GM20431 (cell line): ENCODE measurements at regions not wholly inside any gene's neighbourhood (a gene's known extent, or its start where the extent isn't known, plus 50 kb on each side); places are given as distances from the start of the nearest gene placed in this dataset.
"Not testable (repeated sequence)": the region's sequence is repeated elsewhere in the genome, so short reads cannot be mapped to it uniquely, and the experiment has no call there.

Experiments used
- in situ Hi-C: fragments of 300-500 bp; cut with MseI, MboI; formaldehyde crosslinking; loops from one replicate; pipeline ENCODE4 v1.15.0; 2020; ENCODE audit warnings: low sequenced_read_pairs; ENCODE audit not compliant: unreplicated experiment

GRCh38 chr4:18795794-18796193, 774.2 kb upstream of the LCORL start:
- in situ Hi-C loops, result no loop called here

GRCh38 chr4:18777190-18777930, 755.8 kb upstream of the LCORL start:
- in situ Hi-C loops, result no loop called here

GRCh38 chr4:18767921-18768320, 746.4 kb upstream of the LCORL start:
- in situ Hi-C loops, result no loop called here

DNA sequence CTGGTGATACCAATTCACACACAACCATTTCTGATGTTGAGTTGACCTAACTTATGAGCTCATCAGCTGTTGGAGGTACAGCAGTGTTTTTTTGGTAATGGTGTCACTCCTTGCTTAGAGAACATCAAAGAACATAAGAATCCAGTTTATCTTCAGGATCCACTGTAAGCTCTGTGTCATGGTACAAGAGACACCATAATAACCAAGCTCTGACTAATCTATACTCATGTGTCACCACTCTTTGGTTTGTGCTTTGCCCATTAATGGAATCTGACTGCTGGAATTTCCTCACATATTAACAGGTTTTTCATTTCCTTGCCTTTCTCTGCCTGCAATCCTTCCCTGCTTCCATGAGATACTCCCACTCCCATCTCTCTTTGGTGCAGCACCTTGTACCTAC, 735.1 kb upstream of the LCORL start:
- in situ Hi-C loops, result no loop called here

GRCh38 chr4:18754180-18754579, 732.6 kb upstream of the LCORL start:
- in situ Hi-C loops, result no loop called here

DNA sequence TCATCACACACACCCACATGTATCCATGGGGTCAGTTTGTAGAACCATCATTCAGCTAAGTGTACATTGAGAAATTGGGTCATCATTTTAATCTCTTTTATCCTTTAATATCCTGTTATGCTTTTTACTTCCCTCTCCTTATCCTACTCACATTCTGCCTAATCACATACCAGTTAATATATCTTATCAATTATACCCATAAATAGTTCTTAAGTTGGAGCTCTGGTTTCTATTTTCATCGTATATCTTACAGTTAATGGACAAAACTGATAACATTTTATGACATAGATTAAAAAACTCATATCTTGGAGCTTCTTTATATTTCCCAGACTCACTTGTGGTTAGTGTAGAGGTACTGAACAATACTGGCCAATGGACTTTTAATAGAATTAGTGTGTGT, 729.5 kb upstream of the LCORL start:
- in situ Hi-C loops, result no loop called here

DNA sequence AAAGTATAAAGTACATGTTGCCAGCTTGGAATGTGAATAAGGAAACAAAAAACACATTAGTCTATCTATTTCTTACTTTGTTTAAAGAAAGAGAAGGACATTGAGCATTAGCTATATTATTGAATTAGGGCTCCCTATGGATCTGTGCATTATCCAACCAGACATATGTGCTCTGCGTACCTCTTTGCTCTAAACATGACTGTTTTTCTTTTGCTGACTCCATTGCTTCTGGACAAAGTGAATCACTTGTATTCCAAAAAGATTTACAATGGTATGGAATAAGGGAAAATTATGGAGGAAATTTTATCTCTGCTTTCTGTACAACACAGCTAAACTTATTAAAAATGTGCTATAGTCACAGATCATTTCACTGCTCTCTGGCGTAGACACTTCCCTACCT, 727.8 kb upstream of the LCORL start:
- in situ Hi-C loops, result no loop called here

- in situ Hi-C loops, result no loop called here
Observed at GRCh38 chr4:18736551-18736950, 715.0 kb upstream of the LCORL start.

GRCh38 chr4:18735740-18736268, 714.2 kb upstream of the LCORL start:
- in situ Hi-C loops, result no loop called here

GRCh38 chr4:18734405-18734804, 712.9 kb upstream of the LCORL start:
- in situ Hi-C loops, result no loop called here

- in situ Hi-C loops, result no loop called here
Observed at GRCh38 chr4:18733961-18734360, 712.4 kb upstream of the LCORL start.

GRCh38 chr4:18722748-18723191, 701.2 kb upstream of the LCORL start:
- in situ Hi-C loops, result no loop called here

- in situ Hi-C loops, result no loop called here
Observed at GRCh38 chr4:18698119-18698883, 676.7 kb upstream of the LCORL start.

DNA sequence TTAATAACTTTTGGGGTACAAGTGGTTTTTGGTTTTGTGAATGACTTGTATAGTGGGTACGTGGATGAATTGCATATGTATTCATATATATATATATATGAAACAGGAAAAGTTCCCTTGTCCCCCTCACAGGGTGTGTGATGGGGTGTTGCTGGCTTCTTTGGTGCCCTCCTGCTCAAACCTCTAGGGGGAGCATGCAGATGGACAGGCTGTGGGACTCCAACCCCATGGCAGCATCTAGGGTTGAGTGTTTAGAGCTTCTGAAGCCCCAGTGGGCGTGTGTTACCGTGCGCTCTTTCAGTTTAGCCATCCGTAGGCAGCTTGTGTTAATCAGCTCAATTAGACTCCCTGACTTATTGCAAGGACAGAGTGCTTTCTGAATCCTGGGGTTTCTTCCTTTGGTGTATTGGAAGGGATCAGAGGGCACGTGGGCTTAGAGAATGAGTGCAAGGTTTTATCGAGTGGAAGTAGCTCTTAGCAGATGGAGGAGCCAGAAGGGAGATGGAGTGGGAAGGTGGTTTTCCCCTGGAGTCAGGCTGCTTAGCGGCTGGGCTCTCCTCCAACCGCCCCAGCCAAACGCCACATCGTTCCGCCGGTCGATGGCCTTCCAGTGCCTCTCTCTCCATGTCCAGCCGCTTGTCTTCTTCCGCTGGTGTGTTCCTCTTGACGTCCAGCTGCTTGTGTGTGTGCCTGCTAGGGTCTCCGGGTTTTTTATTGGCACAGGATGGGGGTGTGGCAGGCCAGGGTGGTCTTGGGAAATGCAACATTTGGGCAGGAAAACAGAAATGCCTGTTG, 674.4 kb upstream of the LCORL start:
- in situ Hi-C loops, result no loop called here

DNA sequence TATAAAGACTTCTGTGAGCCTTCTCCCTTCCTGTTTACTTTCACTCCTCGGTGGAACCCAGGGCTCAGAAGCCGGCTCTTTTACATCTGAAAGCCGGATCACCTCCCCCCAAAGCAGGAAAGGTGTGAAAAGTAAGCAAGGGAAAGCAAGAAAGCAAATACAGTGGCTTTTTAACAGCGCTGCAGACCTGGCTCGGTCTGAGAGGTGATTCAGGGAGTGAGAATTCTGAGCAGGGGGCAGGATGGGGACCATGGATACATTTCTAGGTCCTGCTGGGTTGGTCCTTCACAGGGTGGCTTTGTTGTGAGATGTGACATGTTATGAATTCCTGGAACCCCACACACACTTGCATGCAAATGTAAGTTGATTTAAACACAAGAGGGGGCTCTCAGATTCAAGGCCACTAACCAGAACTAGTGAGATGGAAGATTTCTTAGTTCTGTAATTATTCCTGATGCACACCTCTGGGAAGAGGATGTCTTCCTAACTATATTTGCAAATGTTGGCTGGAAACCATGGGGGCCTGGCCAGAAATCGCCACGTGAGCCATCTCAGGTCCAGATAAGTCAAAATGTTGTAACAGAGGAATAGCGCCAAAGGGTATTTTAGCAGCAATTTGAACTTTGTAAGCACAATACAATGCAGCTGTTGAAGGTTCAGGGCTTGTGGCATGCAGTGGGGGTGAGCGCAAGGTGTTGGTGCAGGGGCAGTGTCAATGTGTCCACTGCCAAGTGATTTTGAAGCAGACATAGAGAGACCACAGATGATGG, 670.1 kb upstream of the LCORL start:
- in situ Hi-C loops, result no loop called here

DNA sequence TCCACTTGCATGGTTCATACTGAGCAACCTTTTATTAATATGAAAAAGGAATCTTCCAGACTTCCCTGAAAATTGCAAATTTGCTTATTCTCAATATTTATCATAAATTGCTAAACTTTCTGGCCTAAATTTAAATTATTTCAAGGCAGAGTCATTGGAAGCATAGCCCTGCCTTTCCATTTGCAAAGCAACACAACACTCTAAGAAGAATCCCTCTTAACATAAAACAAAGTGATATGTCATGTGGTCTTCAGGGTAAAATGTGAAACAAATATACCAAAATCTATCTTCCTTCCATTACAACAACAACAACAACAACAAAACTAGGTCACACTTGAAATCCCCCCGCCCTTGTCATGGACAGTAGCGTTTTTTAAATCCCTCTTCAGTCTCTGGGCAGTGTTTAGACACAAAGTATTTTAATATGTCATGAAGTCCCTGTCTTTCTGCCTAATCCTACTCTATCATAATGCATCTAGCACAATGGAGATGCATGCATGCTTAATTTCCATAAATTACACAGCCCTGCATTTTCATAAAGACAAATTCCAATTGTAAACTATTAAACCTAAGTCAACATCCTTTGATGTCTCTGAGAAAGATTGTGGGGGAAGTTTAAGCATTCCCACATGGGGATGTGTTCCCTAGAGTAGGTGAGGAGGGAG, 668.9 kb upstream of the LCORL start:
- in situ Hi-C loops, result no loop called here

DNA sequence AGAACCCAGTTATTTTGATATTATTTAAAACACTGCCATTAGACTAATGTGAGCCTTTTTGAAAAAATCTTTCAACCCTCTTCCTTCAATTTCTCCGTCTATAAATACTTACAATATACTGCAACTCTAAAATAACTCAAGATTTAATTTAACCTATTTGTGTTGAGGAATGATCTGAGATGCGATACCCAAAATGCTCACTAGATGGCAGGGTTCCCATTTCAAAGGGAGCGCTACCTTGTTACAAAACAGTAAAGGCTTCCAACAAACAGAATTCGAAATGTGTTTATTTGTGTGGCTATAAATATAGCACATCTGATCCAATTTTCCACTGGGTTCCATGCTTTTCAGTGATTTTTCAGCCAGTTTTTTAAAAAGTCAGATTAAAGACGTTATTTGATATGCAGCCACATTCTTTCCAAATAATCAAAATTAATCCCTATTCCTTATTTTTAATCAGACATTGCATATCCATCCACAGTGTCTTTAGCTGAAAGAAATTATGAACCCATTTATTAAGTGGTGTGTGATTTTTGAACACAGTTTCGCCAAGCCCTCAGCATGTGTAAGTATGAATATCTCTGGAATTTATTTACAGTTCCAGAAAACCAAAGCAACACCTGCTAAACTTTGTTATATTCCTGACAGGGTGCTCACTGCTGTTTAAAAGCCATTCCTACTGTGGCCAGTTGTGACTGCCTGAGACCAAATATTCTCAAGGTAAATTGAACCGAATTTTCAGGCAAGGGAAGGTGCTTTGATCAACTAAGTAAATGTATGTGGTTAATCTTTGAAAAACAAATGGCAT, 668.0 kb upstream of the LCORL start:
- in situ Hi-C loops, result no loop called here

DNA sequence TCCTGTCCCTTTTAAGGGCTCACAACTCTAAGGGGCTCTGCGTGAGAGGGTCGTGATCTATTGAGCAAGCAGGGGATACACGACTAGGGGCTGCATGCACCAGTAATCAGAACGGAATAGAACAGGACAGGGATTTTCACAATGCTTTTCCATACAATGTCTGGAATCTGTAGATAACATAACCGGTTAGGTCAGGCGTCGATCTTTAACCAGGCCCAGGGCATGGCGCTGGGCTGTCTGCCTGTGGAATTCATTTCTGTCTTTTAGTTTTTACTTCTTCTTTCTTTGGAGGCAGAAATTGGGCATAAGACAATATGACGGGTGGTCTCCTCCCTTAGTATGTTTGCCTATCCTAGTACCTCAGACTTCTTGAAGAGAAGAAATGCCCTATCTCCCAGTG, 666.8 kb upstream of the LCORL start:
- in situ Hi-C loops, result not testable (repeated sequence)
